Upper lobe of left lung (tissue), 6 donors: ENCODE measurements at regions not wholly inside any gene's neighbourhood (a gene's known extent, or its start where the extent isn't known, plus 50 kb on each side); places are given as distances from the start of the nearest gene placed in this dataset.

Source experiments
- ATAC-seq, 2 donors: fragments of 200-7000 bp; cut with Tn5 transposase; one replicate each; pipeline ENCODE4 v1.9.1; 2022; ENCODE audit warnings: mild to moderate bottlenecking in 2 of 2, moderate library complexity in 2 of 2; ENCODE audit not compliant: low FRiP score in 2 of 2
- DNase-seq, 2 donors: peaks; one replicate each; pipeline ENCODE4 v3.0.0-alpha.2; 2019 to 2020
- H3K27ac ChIP-seq, 4 donors: fragments of 200-600 bp; sonication (generic); one replicate each; pipeline ENCODE4 v1.5.1; 2016 to 2019
- H3K27me3 ChIP-seq, 4 donors: fragments of 200-600 bp; sonication (generic); one replicate each; pipeline ENCODE4 v1.5.1; 2017 to 2019
- H3K36me3 ChIP-seq, 4 donors: fragments of 200-600 bp; sonication (generic); one replicate each; pipeline ENCODE4 v1.5.1; 2016 to 2019
- H3K4me1 ChIP-seq, 4 donors: fragments of 200-600 bp; sonication (generic); one replicate each; pipeline ENCODE4 v1.5.1; 2018 to 2019
- H3K4me3 ChIP-seq, 4 donors: fragments of 200-600 bp; sonication (generic); one replicate each; pipeline ENCODE4 v1.5.1; 2017 to 2019; ENCODE audit warnings: mild to moderate bottlenecking in 2 of 4, moderate library complexity in 1 of 4
- H3K9me3 ChIP-seq, 4 donors: fragments of 200-600 bp; sonication (generic); one replicate each; pipeline ENCODE4 v1.5.1; 2018 to 2019
- CTCF ChIP-seq, 6 experiments: fragments of 450-650 bp in 4 of 6; fragments of 200-600 bp in 2 of 6; sonication (generic) in 2 of 6; IDR thresholded peaks; one replicate each; pipeline ENCODE4 v1.5.1; 2016 to 2019; ENCODE audit warnings: antibody characterized with exemption in 6 of 6
- EP300 ChIP-seq, 4 donors: sonication (generic); formaldehyde crosslinking; IDR thresholded peaks; one replicate each; pipeline ENCODE4 v1.5.1; 2017; ENCODE audit warnings: antibody characterized with exemption in 4 of 4, control low read depth in 2 of 4
- POLR2A ChIP-seq, 4 donors: fragments of 450-650 bp; IDR thresholded peaks; one replicate each; pipeline ENCODE4 v1.5.1; 2016 to 2017; ENCODE audit warnings: antibody characterized with exemption in 4 of 4, mild to moderate bottlenecking in 2 of 4
- POLR2AphosphoS5 ChIP-seq, 2 donors: sonication (generic); formaldehyde crosslinking; IDR thresholded peaks; one replicate each; pipeline ENCODE4 v1.5.1; 2017; ENCODE audit warnings: antibody characterized with exemption in 2 of 2
- WGBS, 2 donors: methylation state at CpG; one replicate each; pipeline ENCODE4 v1.1.5; 2017 to 2018; 5-methylcytosine and 5-hydroxymethylcytosine counted together
- donor health status: DM: no; HTN: no; CAD: no; lungs with moderate emphysema.
- donor health status: DM: no; HTN: yes; CAD: no; lungs with severe emphysema.

DNA sequence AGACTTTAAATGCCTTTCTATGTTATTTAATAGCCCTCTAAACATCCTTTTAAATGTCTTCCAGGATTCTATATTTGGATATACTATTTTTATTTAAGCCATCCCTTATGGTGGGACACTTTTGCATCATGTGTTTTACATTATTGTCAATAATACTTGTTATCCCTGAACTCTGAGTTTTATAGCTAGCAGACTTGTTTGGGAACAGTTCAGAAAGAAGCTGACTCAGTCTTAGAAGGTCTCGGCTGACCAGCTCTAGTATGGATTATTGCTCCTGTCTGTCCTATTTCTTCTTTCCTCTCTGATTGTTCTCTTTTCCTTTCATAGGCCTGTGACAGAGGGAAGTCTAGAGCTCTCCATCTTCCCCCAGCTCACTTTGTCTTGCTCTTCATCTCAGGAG, 77.3 kb upstream of the CXCR4 start:
- no peaks in the 10 kb centered on the region for H3K27me3 ChIP-seq
- H3K4me3 ChIP-seq: no peak overlapping the region
- no peaks in the 10 kb centered on the region for H3K9me3 ChIP-seq
- H3K27ac ChIP-seq: no peak overlapping the region
- DNase-seq (no peak), ATAC-seq (no peak)
- no peak for TF ChIP-seq EP300 (IDR thresholded peaks at IDR 0.05)
- no peak for TF ChIP-seq POLR2A (IDR thresholded peaks at IDR 0.05)
- TF ChIP-seq CTCF (IDR thresholded peaks at IDR 0.05): no peak
- TF ChIP-seq POLR2AphosphoS5 (IDR thresholded peaks at IDR 0.05): no peak
- WGBS, 2 donors: 93% methylated on average over 1 of the region's 1 CpG
- no peaks in the 10 kb centered on the region for H3K36me3 ChIP-seq
- H3K4me1 ChIP-seq: no peaks in the 10 kb centered on the region

DNA sequence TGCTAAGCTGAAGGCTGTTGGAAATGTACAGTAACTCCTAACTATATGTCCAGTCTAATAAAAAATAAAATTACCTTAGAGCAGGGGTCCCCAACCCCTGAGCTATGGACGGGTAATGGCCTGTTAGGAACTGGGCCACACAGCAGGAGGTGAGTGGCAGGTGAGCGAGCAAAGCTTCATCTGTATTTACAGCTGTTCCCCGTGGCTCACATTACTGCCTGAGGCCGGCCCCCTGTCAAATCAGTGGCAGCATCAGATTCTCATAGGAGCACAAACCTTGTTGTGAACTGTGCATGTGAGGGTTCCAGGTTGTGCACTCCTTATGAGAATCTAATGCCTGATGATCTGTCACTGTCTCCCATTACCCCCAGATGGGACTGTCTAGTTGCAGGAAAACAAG, 73.1 kb upstream of the CXCR4 start:
- Histone ChIP-seq H3K4me1 (no peaks in the 10 kb centered on the region), H3K4me3 (no peak overlapping the region), H3K27me3 (no peaks in the 10 kb centered on the region), H3K36me3 (no peaks in the 10 kb centered on the region), H3K27ac (no peak overlapping the region), H3K9me3 (no peaks in the 10 kb centered on the region)
- TF ChIP-seq POLR2A (IDR thresholded peaks at IDR 0.05) (no peak), EP300 (IDR thresholded peaks at IDR 0.05) (no peak), POLR2AphosphoS5 (IDR thresholded peaks at IDR 0.05) (no peak), CTCF (IDR thresholded peaks at IDR 0.05) (no peak)
- ATAC-seq (no peak), DNase-seq (no peak)
- 90 to 96% methylated on average over 3 to 4 of the region's 4 CpGs for WGBS, 2 donors

GRCh38 chr2:136189221-136189782, 71.4 kb upstream of the CXCR4 start:
- TF ChIP-seq CTCF (IDR thresholded peaks at IDR 0.05) (no peak), EP300 (IDR thresholded peaks at IDR 0.05) (no peak), POLR2AphosphoS5 (IDR thresholded peaks at IDR 0.05) (no peak), POLR2A (IDR thresholded peaks at IDR 0.05) (no peak)
- Histone ChIP-seq H3K9me3 (no peaks in the 10 kb centered on the region), H3K4me1 (no peaks in the 10 kb centered on the region), H3K27ac (no peak overlapping the region), H3K4me3 (no peak overlapping the region), H3K36me3 (no peaks in the 10 kb centered on the region), H3K27me3 (no peaks in the 10 kb centered on the region)
- no peak for DNase-seq
- 78 to 79% methylated on average over 5 of the region's 5 CpGs for WGBS, 2 donors
- ATAC-seq: no peak

- H3K9me3 ChIP-seq: no peaks in the 10 kb centered on the region
Measured at GRCh38 chr2:136188086-136188485, 70.1 kb upstream of the CXCR4 start.

More at GRCh38 chr2:136188086-136188485, 70.1 kb upstream of the CXCR4 start:
- Histone ChIP-seq H3K36me3 (no peaks in the 10 kb centered on the region), H3K4me3 (no peak overlapping the region), H3K4me1 (no peaks in the 10 kb centered on the region), H3K27ac (no peak overlapping the region), H3K27me3 (no peaks in the 10 kb centered on the region)
- no peak for DNase-seq
- TF ChIP-seq EP300 (IDR thresholded peaks at IDR 0.05) (no peak), CTCF (IDR thresholded peaks at IDR 0.05) (no peak), POLR2A (IDR thresholded peaks at IDR 0.05) (no peak), POLR2AphosphoS5 (IDR thresholded peaks at IDR 0.05) (no peak)
- no peak for ATAC-seq
- 92 to 94% methylated on average over 3 of the region's 3 CpGs for WGBS, 2 donors
